ENCODE measurements at regions not wholly inside any gene's neighbourhood (a gene's known extent, or its start where the extent isn't known, plus 50 kb on each side); places are given as distances from the start of the nearest gene placed in this dataset.

DNA sequence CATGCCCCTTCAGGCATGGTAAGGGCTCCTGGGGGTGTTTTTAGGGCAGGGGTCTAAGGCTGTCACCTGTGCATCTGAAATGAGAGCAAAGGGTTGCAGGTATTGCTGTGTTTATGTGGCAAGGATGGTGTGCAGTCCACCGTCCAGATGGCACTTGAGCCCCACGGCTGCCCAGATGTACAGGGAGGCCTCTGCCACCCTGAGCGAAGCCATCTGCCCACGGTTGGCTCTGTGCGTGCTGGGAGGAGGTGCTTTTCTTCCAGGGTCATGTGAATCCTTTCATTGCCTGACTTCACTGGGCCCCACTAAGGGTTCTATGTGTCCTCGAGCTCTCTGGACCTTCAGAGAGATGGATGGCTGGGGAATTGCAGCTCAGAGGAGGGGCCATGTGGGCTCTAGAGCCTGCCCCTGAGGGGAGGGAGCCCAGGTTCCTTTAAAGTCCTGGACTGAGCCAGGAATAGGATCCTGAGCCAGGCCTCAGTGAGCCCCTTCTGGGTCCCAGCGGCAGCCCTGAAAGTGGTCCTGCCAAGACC is 89.9 kb downstream of the CTTN start:
- intact Hi-C loops (cut with micrococcal nuclease), result no loop called here
- Histone ChIP-seq H3K27ac (ENCODE audit: low read depth, low read length) (no peak overlapping the region), H3K27me3 (ENCODE audit: insufficient read depth, low read length) (no peaks in the 10 kb centered on the region), H3K4me1 (ENCODE audit: control insufficient read depth in 1 of 2, insufficient read depth in 2 of 2, low read length in 2 of 2) (peaks cover 6 to 12% of the 10 kb centered on the region in 2 experiments), H3K9ac (ENCODE audit: low read length) (no peak overlapping the region), H3K9me3 (ENCODE audit: control insufficient read depth in 1 of 2, insufficient read depth in 1 of 2, low read depth in 1 of 2, low read length in 2 of 2) (peaks cover 7 to 12% of the 10 kb centered on the region in 2 experiments; a peak in 2 of 4 replicates), H3K4me2 (ENCODE audit: low read length) (no peak overlapping the region), H3K4me3 (replicated peaks in 1 of 2; ENCODE audit: low read depth in 1 of 2, low read length in 2 of 2) (no peak overlapping the region), H3K79me2 (ENCODE audit: insufficient read depth, low read length) (no peaks in the 10 kb centered on the region), H4K20me1 (ENCODE audit: insufficient read depth) (no peaks in the 10 kb centered on the region), H2AFZ (ENCODE audit: low read depth, low read length, poor library complexity, severe bottlenecking) (no peak overlapping the region), H3K36me3 (ENCODE audit: control insufficient read depth in 1 of 2, insufficient read depth in 2 of 2, low read length in 2 of 2) (no peaks in the 10 kb centered on the region), H3K9me2 (ENCODE audit: insufficient read depth) (no peaks in the 10 kb centered on the region)
- TF ChIP-seq EZH2 (IDR thresholded peaks at IDR 0.05) (no peak), JUND (IDR thresholded peaks at IDR 0.05) (no peak), ELF1 (IDR thresholded peaks at IDR 0.05; ENCODE audit: borderline replicate concordance, low read depth) (no peak), REST (IDR thresholded peaks at IDR 0.05; ENCODE audit: low read depth) (no peak), EZH2phosphoT487 (IDR thresholded peaks at IDR 0.05; ENCODE audit: borderline replicate concordance) (no peak), ZNF274 (IDR thresholded peaks at IDR 0.05; ENCODE audit: low read depth, low read length) (no peak), MAX (IDR thresholded peaks at IDR 0.05) (no peak), POLR2AphosphoS5 (IDR thresholded peaks at IDR 0.05; ENCODE audit: low read depth, low read length) (no peak), SIN3A (IDR thresholded peaks at IDR 0.05; ENCODE audit: low read depth) (no peak), SP1 (IDR thresholded peaks at IDR 0.05; ENCODE audit: low read depth) (no peak), ZFX (IDR thresholded peaks at IDR 0.05) (no peak), RAD21 (IDR thresholded peaks at IDR 0.05; ENCODE audit: low read depth) (no peak), CEBPB (IDR thresholded peaks at IDR 0.05; ENCODE audit: low read depth) (no peak)
- BruUV-seq (replicated peaks), result no TSS peak
- ChIA-PET POLR2A (no interaction called here), RAD21 (ENCODE audit: low non-redundant PET in 1 of 2, low total read pairs in 2 of 2, uncharacterized antibody in 2 of 2, unreplicated experiment in 2 of 2) (no interaction called here), CTCF (no interaction called here)
- DNase-seq (ENCODE audit: low read depth, low spot score) (no peak), ATAC-seq (no peak)
